Natural killer cell treated with Interleukin-12 subunit alpha and Interleukin-12 subunit beta and Interleukin-15 and Interleukin-18, amount 100 ng/mL, for 72 hours (primary cell): ENCODE measurements at regions not wholly inside any gene's neighbourhood (a gene's known extent, or its start where the extent isn't known, plus 50 kb on each side); places are given as distances from the start of the nearest gene placed in this dataset.

Source experiments
- ATAC-seq, 2 donors: fragments of 150-1000 bp; cut with Tn5 transposase in 1 of 2; sonication (Bioruptor Pico), chemical (Tn5 transposase) in 1 of 2; 2 replicates each; pipeline ENCODE4 v1.10.0; 2021
- DNase-seq: peaks from one replicate; pipeline ENCODE4 v3.0.0; 2022; ENCODE audit warnings: low spot score
- H3K27ac Mint-ChIP-seq, 2 donors: 1 replicate in 1 of 2; 2 replicates in 1 of 2; pipeline ENCODE4 v1.8.0; 2022; ENCODE audit warnings: mixed read lengths in 2 of 2, mild to moderate bottlenecking in 1 of 2, moderate library complexity in 1 of 2
- H3K27me3 Mint-ChIP-seq, 2 donors: 1 replicate in 1 of 2; 2 replicates in 1 of 2; pipeline ENCODE4 v1.8.0; 2022; ENCODE audit warnings: mixed read lengths in 2 of 2
- H3K36me3 Mint-ChIP-seq: one replicate; pipeline ENCODE4 v1.8.0; 2022; ENCODE audit warnings: mixed read lengths
- H3K4me1 Mint-ChIP-seq, 2 donors: 1 replicate in 1 of 2; 2 replicates in 1 of 2; pipeline ENCODE4 v1.8.0; 2022; ENCODE audit warnings: low read depth in 2 of 2, mixed read lengths in 2 of 2, mild to moderate bottlenecking in 1 of 2
- H3K4me3 Mint-ChIP-seq: one replicate; pipeline ENCODE4 v1.8.0; 2022; ENCODE audit warnings: mixed read lengths
- H3K9me3 Mint-ChIP-seq: 2 replicates; pipeline ENCODE4 v1.8.0; 2022; ENCODE audit warnings: mixed read lengths

- Mint-ChIP-seq H3K36me3 (no peaks in the 10 kb centered on the region), H3K27ac (no peak overlapping the region), H3K4me1 (no peaks in the 10 kb centered on the region), H3K9me3 (peaks cover 2% of the 10 kb centered on the region), H3K27me3 (peaks cover 7 to 40% of the 10 kb centered on the region in 2 donors), H3K4me3 (no peak overlapping the region)
- DNase-seq = no peak
- no peak for ATAC-seq
These were observed 134.0 kb downstream of the ANXA5 start for GRCh38 chr4:121562811-121563210.

DNA sequence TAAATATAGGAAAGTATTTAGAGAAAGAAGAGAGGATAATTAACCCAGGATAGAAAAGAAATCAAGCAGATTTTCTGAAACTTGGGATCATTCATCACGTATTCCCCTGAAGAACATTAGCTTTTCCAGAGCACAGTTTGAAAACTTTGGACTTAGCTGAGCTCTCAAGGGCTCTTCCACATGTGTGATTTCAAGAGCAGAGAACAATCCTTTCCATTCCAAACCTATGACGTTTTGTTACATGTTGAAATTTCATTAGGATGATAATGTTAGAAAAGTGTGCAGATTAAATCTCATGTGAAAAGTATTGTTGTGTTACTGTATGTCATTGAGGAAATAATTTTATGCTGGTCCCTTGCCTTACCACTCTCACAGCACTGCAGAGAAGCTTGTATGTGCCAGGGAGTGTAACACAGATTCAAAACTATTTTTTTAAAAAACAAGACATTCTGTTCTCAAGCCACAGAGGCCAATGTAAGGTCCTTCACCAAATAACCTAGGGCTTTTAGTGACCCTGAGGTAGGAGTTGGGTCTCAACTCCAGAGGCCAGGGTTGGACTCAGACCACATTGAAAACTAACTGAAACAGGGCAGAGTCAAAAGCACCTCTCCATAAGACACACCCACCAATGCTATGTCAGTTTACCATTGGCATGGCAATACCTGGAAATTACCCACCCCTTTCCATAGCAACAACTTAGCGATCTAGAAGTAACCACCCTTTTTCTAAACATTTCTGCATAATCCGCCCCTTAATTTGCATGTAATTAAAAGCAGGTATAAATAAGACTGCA lies 141.3 kb downstream of the ANXA5 start:
- Mint-ChIP-seq H3K27ac (no peak overlapping the region), H3K9me3 (peaks cover 7% of the 10 kb centered on the region), H3K4me1 (no peaks in the 10 kb centered on the region), H3K4me3 (no peak overlapping the region), H3K27me3 (peaks cover 4 to 22% of the 10 kb centered on the region in 2 donors), H3K36me3 (no peaks in the 10 kb centered on the region)
- ATAC-seq = no peak
- no peak for DNase-seq

DNA sequence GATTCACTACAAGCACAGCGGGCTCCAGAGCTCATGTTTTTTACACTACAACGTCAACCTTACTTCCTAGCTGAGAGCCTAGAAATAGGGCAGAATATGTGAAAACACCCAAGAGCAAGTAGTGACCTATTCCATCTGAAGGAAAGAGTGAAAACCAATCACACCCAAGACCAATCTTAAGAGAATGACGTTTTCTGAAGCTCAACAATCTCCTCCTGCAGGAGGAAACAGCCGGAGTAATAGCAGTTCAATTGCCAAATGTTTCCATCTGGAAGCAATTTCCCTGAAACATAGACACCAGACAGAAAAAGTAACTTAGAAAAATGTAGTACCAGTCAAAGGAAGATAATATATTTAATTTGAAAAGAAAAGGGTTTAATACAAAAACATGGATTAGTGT lies 142.4 kb downstream of the ANXA5 start:
- Mint-ChIP-seq H3K27me3 (peaks cover 4 to 27% of the 10 kb centered on the region in 2 donors), H3K27ac (no peak overlapping the region), H3K9me3 (peaks cover 7% of the 10 kb centered on the region), H3K36me3 (no peaks in the 10 kb centered on the region), H3K4me3 (no peak overlapping the region), H3K4me1 (no peaks in the 10 kb centered on the region)
- DNase-seq (no peak), ATAC-seq (no peak)

DNA sequence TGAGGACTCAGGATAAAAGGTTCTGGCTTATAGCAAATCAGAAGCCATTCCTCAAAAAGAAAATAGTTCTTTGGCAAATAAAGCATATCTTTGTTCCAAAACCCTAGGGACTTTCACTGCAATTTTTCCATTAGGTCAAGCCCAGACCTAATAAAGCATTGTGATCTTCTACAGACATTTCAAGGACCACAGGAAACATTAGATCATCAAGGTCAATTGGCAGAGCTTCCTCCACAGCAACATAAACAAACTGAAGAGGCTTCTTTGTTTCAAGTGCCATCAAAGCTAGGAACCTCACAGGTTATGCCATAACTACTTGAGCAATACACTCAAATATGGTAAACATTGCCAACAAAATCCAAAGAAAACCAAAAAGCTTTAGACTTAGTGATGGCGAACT lies 144.9 kb downstream of the ANXA5 start:
- DNase-seq (no peak), ATAC-seq (no peak)
- Mint-ChIP-seq H3K27me3 (peaks cover 6 to 46% of the 10 kb centered on the region in 2 donors), H3K27ac (no peak overlapping the region), H3K36me3 (no peaks in the 10 kb centered on the region), H3K4me3 (no peak overlapping the region), H3K4me1 (no peaks in the 10 kb centered on the region), H3K9me3 (peaks cover 16% of the 10 kb centered on the region)

GRCh38 chr4:121551271-121551670 lies 145.5 kb downstream of the ANXA5 start:
- ATAC-seq (no peak), DNase-seq (no peak)
- H3K4me1 Mint-ChIP-seq = no peaks in the 10 kb centered on the region
- no peaks in the 10 kb centered on the region for H3K36me3 Mint-ChIP-seq
- no peak overlapping the region for H3K4me3 Mint-ChIP-seq
- H3K9me3 Mint-ChIP-seq = peaks cover 13% of the 10 kb centered on the region
- no peak overlapping the region for H3K27ac Mint-ChIP-seq
- H3K27me3 Mint-ChIP-seq = peaks cover 6 to 46% of the 10 kb centered on the region in 2 donors

- no peaks in the 10 kb centered on the region for H3K9me3 Mint-ChIP-seq
- DNase-seq = no peak
- no peak for ATAC-seq
- H3K27me3 Mint-ChIP-seq = peaks cover 2 to 4% of the 10 kb centered on the region in 2 donors
- H3K4me3 Mint-ChIP-seq = no peak overlapping the region
- H3K36me3 Mint-ChIP-seq = no peaks in the 10 kb centered on the region
- H3K4me1 Mint-ChIP-seq = peaks cover 0 to 6% of the 10 kb centered on the region in 2 donors
- no peak overlapping the region for H3K27ac Mint-ChIP-seq
These were observed 155.1 kb downstream of the ANXA5 start for GRCh38 chr4:121541696-121542095.

- Mint-ChIP-seq H3K27me3 (peaks cover 2 to 31% of the 10 kb centered on the region in 2 donors), H3K4me1 (no peaks in the 10 kb centered on the region), H3K4me3 (no peak overlapping the region), H3K36me3 (no peaks in the 10 kb centered on the region), H3K9me3 (peaks cover 11% of the 10 kb centered on the region), H3K27ac (no peak overlapping the region)
- DNase-seq (no peak), ATAC-seq (no peak)
These were observed 154.5 kb upstream of the QRFPR start for GRCh38 chr4:121535351-121535750.

GRCh38 chr4:121534187-121534586 lies 153.4 kb upstream of the QRFPR start:
- Mint-ChIP-seq H3K9me3 (peaks cover 11% of the 10 kb centered on the region), H3K36me3 (no peaks in the 10 kb centered on the region), H3K4me3 (no peak overlapping the region), H3K27me3 (peaks cover 2 to 43% of the 10 kb centered on the region in 2 donors), H3K4me1 (no peaks in the 10 kb centered on the region), H3K27ac (no peak overlapping the region)
- DNase-seq (no peak), ATAC-seq (no peak)

DNA sequence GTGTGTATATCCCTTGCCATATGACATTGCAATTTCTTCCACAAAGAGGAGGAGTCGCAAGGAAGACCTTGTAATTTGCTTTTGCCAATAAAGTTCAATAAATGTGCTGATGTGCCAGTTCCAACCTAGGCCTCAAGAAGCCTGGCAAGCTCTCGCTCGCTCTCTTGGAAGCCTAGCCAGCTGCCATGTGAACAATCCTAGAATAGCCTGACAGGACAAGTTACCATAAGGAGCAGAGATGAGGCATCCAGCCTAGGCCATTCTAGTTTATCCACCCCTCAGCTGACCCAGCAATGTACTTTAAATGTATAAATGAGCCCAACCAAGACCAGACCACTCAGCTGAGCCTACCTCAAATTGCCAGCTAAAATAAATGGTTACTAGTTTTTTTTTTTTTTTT lies 145.7 kb upstream of the QRFPR start:
- no peak for ATAC-seq
- Mint-ChIP-seq H3K4me1 (no peaks in the 10 kb centered on the region), H3K9me3 (peaks cover 5% of the 10 kb centered on the region), H3K36me3 (no peaks in the 10 kb centered on the region), H3K27me3 (peaks cover 5 to 68% of the 10 kb centered on the region in 2 donors), H3K27ac (no peak overlapping the region), H3K4me3 (no peak overlapping the region)
- DNase-seq = no peak

GRCh38 chr4:121519236-121519838 lies 138.5 kb upstream of the QRFPR start:
- DNase-seq = no peak
- H3K4me3 Mint-ChIP-seq = no peak overlapping the region
- no peaks in the 10 kb centered on the region for H3K4me1 Mint-ChIP-seq
- peaks cover 0 to 34% of the 10 kb centered on the region in 2 donors for H3K27me3 Mint-ChIP-seq
- no peak overlapping the region for H3K27ac Mint-ChIP-seq
- H3K9me3 Mint-ChIP-seq = peaks cover 5% of the 10 kb centered on the region
- no peaks in the 10 kb centered on the region for H3K36me3 Mint-ChIP-seq
- no peak for ATAC-seq

GRCh38 chr4:121517241-121517640 lies 136.4 kb upstream of the QRFPR start:
- Mint-ChIP-seq H3K36me3 (no peaks in the 10 kb centered on the region), H3K4me1 (no peaks in the 10 kb centered on the region), H3K27ac (no peak overlapping the region), H3K9me3 (peaks cover 5% of the 10 kb centered on the region), H3K4me3 (no peak overlapping the region), H3K27me3 (peaks cover 0 to 13% of the 10 kb centered on the region in 2 donors)
- ATAC-seq = no peak
- DNase-seq = no peak

GRCh38 chr4:121514443-121514842 lies 133.6 kb upstream of the QRFPR start:
- Mint-ChIP-seq H3K9me3 (peaks cover 2% of the 10 kb centered on the region), H3K27me3 (peaks cover 0 to 21% of the 10 kb centered on the region in 2 donors), H3K27ac (no peak overlapping the region), H3K4me1 (peaks cover 0 to 14% of the 10 kb centered on the region in 2 donors), H3K36me3 (no peaks in the 10 kb centered on the region), H3K4me3 (no peak overlapping the region)
- no peak for DNase-seq
- ATAC-seq = no peak

DNA sequence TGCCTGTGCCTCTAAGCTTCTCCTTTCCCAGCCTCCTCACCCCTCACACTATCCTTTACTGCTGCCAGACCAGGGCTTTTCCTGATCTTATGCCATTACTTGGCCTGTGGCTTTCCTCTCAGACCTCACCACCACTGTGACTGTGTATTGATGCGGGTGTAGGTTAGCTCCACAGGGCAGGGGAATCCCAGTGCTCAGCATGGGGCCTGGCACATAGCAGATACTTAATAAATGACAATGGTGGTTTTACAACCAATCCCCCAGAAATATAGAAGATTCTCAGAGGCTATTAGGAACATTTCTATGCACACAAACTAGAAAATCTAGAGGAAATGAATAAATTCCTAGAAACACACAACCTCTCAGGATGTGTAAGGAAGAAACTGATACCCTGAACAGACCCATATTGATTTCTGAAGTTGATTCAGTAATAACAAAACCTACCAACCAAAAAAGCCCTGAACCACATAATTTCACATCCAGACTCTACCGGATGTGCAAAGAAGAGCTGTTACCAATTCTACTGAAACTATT lies 129.6 kb upstream of the QRFPR start:
- peak overlapping the region in 1 of 2 donors; percentile 75 for H3K27ac Mint-ChIP-seq
- DNase-seq (no peak), ATAC-seq (peak; percentile 75 to 94)

GRCh38 chr4:121485190-121485804 lies 104.5 kb upstream of the QRFPR start:
- ATAC-seq = peak in 1 of 2 donors; percentile 52
- no peaks in the 10 kb centered on the region for H3K4me1 Mint-ChIP-seq
- H3K36me3 Mint-ChIP-seq = no peaks in the 10 kb centered on the region
- DNase-seq = no peak
- no peaks in the 10 kb centered on the region for H3K9me3 Mint-ChIP-seq
- no peak overlapping the region for H3K27ac Mint-ChIP-seq
- H3K27me3 Mint-ChIP-seq = peaks cover 13 to 26% of the 10 kb centered on the region in 2 donors
- no peak overlapping the region for H3K4me3 Mint-ChIP-seq

More for the DNA sequence above, 129.6 kb upstream of the QRFPR start:
- Mint-ChIP-seq H3K27me3 (peaks cover 0 to 19% of the 10 kb centered on the region in 2 donors), H3K36me3 (no peaks in the 10 kb centered on the region), H3K4me1 (peaks cover 0 to 14% of the 10 kb centered on the region in 2 donors), H3K4me3 (peak overlapping the region; percentile 75), H3K9me3 (no peaks in the 10 kb centered on the region)
